ENCODE measurements at regions not wholly inside any gene's neighbourhood (a gene's known extent, or its start where the extent isn't known, plus 50 kb on each side); places are given as distances from the start of the nearest gene placed in this dataset.

- TF ChIP-seq REST (IDR thresholded peaks at IDR 0.05; ENCODE audit: borderline replicate concordance) = no peak
- no peak for TF ChIP-seq EZH2 (IDR thresholded peaks at IDR 0.05; ENCODE audit: borderline replicate concordance, insufficient read depth, low read length, poor library complexity, severe bottlenecking)
- TF ChIP-seq POLR2AphosphoS5 (IDR thresholded peaks at IDR 0.05) = no peak
- no peak for TF ChIP-seq CTCF (IDR thresholded peaks at IDR 0.05; ENCODE audit: poor library complexity, severe bottlenecking)
- no peak for TF ChIP-seq EP300 (conservative IDR thresholded peaks at IDR 0.05; ENCODE audit: poor library complexity, severe bottlenecking)
- TF ChIP-seq MXI1 (conservative IDR thresholded peaks at IDR 0.05; ENCODE audit: poor library complexity, severe bottlenecking) = no peak
- TF ChIP-seq TAF1 (IDR thresholded peaks at IDR 0.05; ENCODE audit: low read depth) = no peak
- no peak for TF ChIP-seq SMC3 (conservative IDR thresholded peaks at IDR 0.05; ENCODE audit: poor library complexity)
- Histone ChIP-seq H3F3A (ENCODE audit: insufficient read depth, low read length, poor library complexity, severe bottlenecking) (no peaks in the 10 kb centered on the region), H2AFZ (ENCODE audit: low read depth, low read length) (no peak overlapping the region), H3K9me2 (ENCODE audit: insufficient read depth, low read length) (no peaks in the 10 kb centered on the region), H3K4me3 (ENCODE audit: low read length) (no peak overlapping the region), H3K27me3 (ENCODE audit: insufficient read depth, low read depth, low read length) (no peaks in the 10 kb centered on the region), H3K79me2 (replicated peaks; ENCODE audit: insufficient read depth, low read length) (no peaks in the 10 kb centered on the region), H3K9me3 (ENCODE audit: low read length) (no peaks in the 10 kb centered on the region), H3K27ac (ENCODE audit: low read length) (no peak overlapping the region), H4K20me1 (ENCODE audit: insufficient read depth) (no peaks in the 10 kb centered on the region), H3K36me3 (ENCODE audit: insufficient read depth, low read length) (no peaks in the 10 kb centered on the region), H3K9ac (ENCODE audit: low read length) (no peak overlapping the region), H3K4me2 (ENCODE audit: low read length) (no peak overlapping the region)
These were observed 112.0 kb downstream of the QPCT start for GRCh38 chr2:37456479-37456878.

GRCh38 chr2:37457401-37457901 lies 113.0 kb downstream of the QPCT start:
- Histone ChIP-seq H3K4me2 (ENCODE audit: low read length) (no peak overlapping the region), H2AFZ (ENCODE audit: low read depth, low read length) (no peak overlapping the region), H3K27ac (ENCODE audit: low read length) (no peak overlapping the region), H3K36me3 (ENCODE audit: insufficient read depth, low read length) (no peaks in the 10 kb centered on the region), H3K9me2 (ENCODE audit: insufficient read depth, low read length) (no peaks in the 10 kb centered on the region), H3K4me3 (ENCODE audit: low read length) (no peak overlapping the region), H3K79me2 (replicated peaks; ENCODE audit: insufficient read depth, low read length) (no peaks in the 10 kb centered on the region), H3K27me3 (ENCODE audit: insufficient read depth, low read depth, low read length) (no peaks in the 10 kb centered on the region), H3F3A (ENCODE audit: insufficient read depth, low read length, poor library complexity, severe bottlenecking) (no peaks in the 10 kb centered on the region), H4K20me1 (ENCODE audit: insufficient read depth) (no peaks in the 10 kb centered on the region), H3K9me3 (ENCODE audit: low read length) (no peaks in the 10 kb centered on the region), H3K9ac (ENCODE audit: low read length) (no peak overlapping the region)
- TF ChIP-seq TAF1 (IDR thresholded peaks at IDR 0.05; ENCODE audit: low read depth) = no peak
- no peak for TF ChIP-seq RAD21 (conservative IDR thresholded peaks at IDR 0.05)
- TF ChIP-seq SMC3 (conservative IDR thresholded peaks at IDR 0.05; ENCODE audit: poor library complexity) = no peak
- no peak for TF ChIP-seq POLR2AphosphoS5 (IDR thresholded peaks at IDR 0.05)
- TF ChIP-seq MXI1 (conservative IDR thresholded peaks at IDR 0.05; ENCODE audit: poor library complexity, severe bottlenecking) = no peak
- TF ChIP-seq EP300 (conservative IDR thresholded peaks at IDR 0.05; ENCODE audit: poor library complexity, severe bottlenecking) = no peak
- no peak for TF ChIP-seq REST (IDR thresholded peaks at IDR 0.05; ENCODE audit: borderline replicate concordance)
- no peak for TF ChIP-seq EZH2 (IDR thresholded peaks at IDR 0.05; ENCODE audit: borderline replicate concordance, insufficient read depth, low read length, poor library complexity, severe bottlenecking)
- TF ChIP-seq CTCF (IDR thresholded peaks at IDR 0.05; ENCODE audit: poor library complexity, severe bottlenecking) = no peak
